ENCODE measurements at regions not wholly inside any gene's neighbourhood (a gene's known extent, or its start where the extent isn't known, plus 50 kb on each side); places are given as distances from the start of the nearest gene placed in this dataset.
"Not testable (repeated sequence)": the region's sequence is repeated elsewhere in the genome, so short reads cannot be mapped to it uniquely, and the experiment has no call there.

GRCh38 chr2:241956521-241957110, 87.1 kb downstream of the RTP5 start:
- intact Hi-C loops (cut with micrococcal nuclease) = no loop called here

GRCh38 chr2:241957276-241957675, 87.7 kb downstream of the RTP5 start:
- intact Hi-C loops (cut with micrococcal nuclease) = no loop called here

DNA sequence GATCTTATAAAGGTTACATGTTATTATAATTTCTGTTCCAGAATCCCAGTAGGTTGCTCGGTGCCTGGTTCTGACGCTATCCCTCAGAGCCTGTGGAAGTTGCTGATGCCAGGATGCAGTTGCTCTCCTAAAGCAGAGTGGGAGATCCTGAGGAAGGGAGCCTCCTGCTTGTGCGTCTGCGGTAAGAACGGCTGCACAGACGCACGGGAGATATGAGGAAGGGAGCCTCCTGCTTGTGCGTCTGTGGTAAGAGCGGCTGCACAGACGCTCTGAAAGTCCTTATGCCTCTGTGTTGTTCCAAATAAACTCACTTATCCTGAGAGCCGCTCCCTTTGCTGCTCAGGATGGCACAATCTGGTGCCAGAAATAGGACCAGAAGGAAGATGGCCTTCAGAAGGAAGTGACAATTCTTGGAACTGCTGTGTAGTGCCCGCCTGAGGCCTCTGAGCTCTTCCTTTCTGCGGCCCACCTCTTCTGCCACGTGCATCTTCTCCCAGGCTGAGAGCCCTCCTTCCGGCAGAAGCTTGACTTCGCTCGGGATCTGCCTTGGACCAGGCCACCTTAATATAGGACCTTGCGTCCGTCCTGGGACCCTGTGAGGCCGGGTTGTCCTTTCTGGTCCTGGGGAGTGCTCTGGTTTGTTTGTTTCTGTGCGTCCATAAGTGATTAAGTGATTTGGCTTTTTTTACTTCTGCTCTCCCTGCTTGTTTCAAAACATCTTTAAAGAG, 89.5 kb downstream of the RTP5 start:
- intact Hi-C loops (cut with micrococcal nuclease) = no loop called here

DNA sequence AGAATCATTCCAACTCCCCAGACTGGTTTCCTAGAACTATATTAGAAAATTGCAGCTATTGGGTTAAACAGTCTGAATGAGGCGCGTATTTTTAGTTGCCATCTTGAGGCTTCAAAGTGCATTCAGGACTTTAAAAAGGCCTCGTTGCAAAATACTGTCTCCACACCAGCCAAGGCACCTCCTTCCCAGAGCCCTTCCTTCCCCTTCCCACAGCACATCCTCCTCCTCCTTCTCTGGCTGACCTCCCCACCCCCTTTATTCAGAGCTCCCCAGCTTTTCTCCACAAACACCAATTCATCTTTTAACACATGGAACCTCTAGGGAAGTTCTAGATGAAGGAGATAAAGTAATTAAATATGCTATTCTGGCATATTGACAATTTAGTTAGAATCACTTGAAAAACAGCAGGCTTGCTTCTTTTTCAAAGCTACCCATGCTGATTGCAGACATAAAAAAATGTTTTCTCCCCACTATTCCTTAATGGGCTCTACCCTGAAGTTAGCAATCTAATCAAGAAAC, 90.3 kb downstream of the RTP5 start:
- intact Hi-C loops (cut with micrococcal nuclease) = no loop called here

GRCh38 chr2:241961454-241961853, 91.9 kb downstream of the RTP5 start:
- intact Hi-C loops (cut with micrococcal nuclease) = no loop called here

GRCh38 chr2:241964133-241964532, 94.6 kb downstream of the RTP5 start:
- intact Hi-C loops (cut with micrococcal nuclease) = no loop called here

DNA sequence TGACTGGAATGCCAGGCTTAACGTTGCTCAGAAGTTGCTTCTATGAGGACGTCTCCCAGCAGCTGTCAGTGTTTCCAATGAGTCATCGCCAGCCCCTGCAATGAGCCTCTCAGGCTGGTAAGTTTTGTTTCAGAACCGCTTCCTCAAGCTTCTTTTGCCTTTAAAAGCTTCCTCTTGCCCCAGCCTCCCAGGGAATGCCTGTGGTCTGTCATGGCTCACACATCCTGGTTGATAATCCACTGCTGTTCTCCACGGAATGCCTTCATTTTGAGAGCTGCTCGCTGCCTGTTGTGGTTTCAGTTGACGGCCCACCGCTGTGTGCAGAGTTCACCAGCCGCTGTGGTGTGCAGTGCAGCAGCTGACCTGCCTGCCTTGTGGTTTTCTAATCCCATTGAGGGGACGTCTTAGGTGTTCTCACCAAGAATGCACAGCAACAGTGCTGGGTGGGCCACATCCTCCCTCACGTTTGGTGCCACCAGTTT, 96.4 kb downstream of the RTP5 start:
- intact Hi-C loops (cut with micrococcal nuclease) = no loop called here

DNA sequence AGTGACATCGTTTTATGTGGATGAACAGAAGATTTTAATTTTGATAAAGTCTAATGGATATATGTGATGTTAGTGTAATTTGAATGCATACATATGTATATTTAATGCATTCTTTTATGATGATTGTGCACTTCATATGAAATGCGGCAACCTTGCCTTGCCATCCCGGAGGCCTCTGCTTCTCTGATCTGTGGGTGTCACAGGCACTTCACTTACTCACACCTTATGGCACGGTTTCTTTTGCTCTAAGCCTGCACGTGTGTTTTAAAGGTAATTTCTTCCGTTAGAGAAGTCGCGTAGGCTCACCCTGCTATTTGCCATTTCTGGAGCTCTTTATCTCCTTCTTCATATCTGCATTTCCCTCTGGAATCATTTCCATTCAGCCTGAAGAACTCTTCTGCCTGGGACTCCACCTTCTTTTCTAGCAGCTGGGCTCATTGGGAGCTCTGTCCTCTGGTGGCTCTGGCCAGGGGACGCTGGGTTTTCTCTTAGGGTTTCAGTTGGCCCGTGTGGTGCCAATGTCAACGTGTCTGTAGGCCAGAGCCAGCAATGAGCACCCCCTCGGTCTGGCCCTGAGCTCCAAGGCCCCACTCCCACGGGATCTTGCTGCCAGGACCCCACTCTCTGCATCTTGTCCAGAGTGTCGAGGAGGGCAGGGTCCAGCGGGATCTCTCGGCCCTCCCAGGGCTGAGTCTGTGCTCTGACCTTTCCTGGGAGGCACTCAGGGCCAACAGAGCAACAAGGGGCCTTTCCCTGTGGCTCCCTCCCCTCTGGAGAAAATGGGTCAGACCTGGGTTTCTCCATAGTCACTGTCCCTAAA, 97.3 kb downstream of the RTP5 start:
- intact Hi-C loops (cut with micrococcal nuclease) = no loop called here

GRCh38 chr2:241967467-241968144, 98.1 kb downstream of the RTP5 start:
- intact Hi-C loops (cut with micrococcal nuclease) = no loop called here

DNA sequence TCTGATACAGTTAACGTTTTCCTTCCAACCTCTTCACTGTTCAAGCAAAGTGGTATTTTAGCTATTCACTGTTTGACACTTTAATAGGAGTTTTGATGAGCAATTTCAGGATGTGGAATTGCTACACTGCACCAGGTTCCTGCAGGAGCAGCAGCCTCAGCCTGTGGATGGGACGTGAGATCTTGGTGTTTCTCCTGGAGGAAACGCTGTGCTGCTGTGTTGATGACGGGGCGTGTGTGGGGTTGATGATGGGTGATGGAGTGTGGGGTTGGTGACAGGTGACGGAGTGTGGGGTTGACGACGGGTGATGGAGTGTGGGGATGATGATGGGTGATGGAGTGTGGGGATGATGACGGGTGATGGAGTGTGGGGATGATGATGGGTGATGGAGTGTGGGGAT, 98.9 kb downstream of the RTP5 start:
- intact Hi-C loops (cut with micrococcal nuclease) = no loop called here

GRCh38 chr2:241969182-241969581, 99.7 kb downstream of the RTP5 start:
- intact Hi-C loops (cut with micrococcal nuclease) = not testable (repeated sequence)

- intact Hi-C loops (cut with micrococcal nuclease) = no loop called here
Measured at GRCh38 chr2:241970716-241971115, 101.2 kb downstream of the RTP5 start.

GRCh38 chr2:241974096-241974495, 104.6 kb downstream of the RTP5 start:
- intact Hi-C loops (cut with micrococcal nuclease) = no loop called here

- intact Hi-C loops (cut with micrococcal nuclease) = no loop called here
Measured at GRCh38 chr2:241974851-241975592, 105.5 kb downstream of the RTP5 start.

DNA sequence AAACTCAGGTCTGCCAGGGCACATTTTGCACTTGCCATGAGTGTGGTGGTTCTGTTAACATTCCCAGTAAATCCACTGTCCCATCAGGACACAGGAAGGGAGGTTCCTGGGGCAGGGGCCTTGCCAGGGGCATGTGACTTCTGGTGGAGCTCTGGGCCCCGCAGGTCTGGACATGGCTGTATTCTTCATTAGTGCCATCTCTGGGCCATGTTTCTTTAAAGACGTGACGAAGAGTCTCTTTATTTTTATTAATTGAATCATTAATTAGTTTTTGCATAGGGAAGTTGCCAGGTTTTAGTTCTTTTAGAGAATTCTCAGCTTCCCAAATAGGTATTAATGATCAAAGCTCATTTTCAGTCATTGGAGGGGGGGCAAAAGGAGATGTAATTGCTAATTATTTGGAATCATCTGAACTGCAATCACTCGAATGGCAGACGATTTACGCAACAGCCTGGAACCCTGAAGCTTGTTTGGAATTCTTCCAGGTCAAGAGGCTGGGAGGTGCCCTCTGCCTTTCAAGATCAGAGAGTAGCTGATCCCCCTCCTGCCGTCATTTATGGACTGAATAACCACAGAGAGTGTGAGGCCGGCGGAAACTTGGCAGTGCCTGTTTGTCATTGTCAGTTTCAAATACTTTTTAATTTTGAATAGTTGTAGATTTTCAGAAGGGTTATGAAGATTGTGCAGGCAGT, 106.2 kb downstream of the RTP5 start:
- intact Hi-C loops (cut with micrococcal nuclease) = no loop called here

DNA sequence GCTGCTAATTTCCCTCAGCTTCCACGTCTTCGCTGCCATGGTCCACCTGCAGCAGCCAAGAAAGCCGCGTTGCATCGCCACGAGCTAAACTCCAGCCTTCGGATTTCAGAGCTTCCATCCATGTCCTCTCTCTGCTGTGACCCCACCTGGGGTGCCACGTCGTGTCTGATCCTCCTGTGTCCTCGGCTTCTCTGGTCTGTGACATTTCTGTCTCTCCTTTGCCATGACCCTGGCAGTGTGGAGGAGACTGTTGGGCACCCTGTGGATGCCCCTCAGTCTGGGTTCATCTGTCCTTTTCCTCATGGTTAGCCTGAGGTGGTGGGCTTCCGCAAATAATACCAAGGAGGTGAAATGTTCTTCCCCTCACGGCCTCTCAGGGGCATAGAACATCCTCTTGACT, 106.8 kb downstream of the RTP5 start:
- intact Hi-C loops (cut with micrococcal nuclease) = no loop called here

- intact Hi-C loops (cut with micrococcal nuclease) = no loop called here
Measured at GRCh38 chr2:241977557-241978300, 108.2 kb downstream of the RTP5 start.

GRCh38 chr2:241978670-241979069, 109.1 kb downstream of the RTP5 start:
- intact Hi-C loops (cut with micrococcal nuclease) = no loop called here

DNA sequence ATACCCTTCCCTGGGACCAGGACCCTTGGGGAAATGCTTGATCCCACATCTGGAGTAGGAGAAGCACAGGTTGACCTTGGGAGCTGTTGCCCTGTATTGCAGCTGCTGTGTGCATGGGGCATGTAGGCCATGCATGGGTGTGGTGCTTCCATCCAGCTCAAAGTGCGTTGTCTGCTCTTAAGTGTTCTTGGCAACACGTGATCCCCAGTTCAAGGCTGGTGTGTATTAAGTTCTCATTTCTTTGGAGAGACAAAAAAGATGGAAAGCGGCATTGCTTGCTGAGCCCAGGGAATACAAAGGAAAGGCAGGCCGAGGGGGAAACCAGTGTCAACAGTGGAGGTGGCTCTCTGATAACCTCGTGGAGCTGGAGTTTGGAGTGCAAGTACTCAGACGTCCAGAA, 110.7 kb downstream of the RTP5 start:
- intact Hi-C loops (cut with micrococcal nuclease) = no loop called here

Measured in T-helper 1 cell treated with Interleukin-12 subunit alpha and Interleukin-12 subunit beta and Interleukin-4 antibody, amounts not matched to agents 30 ng/mL and 1 ng/mL, for 36 hours (primary cell).